Activated CD8-positive, alpha-beta memory T cell treated with anti-CD3 and anti-CD28 coated beads, Interleukin-2, amount 50 U/mL, for 24 hours (primary cell): ENCODE measurements at regions not wholly inside any gene's neighbourhood (a gene's known extent, or its start where the extent isn't known, plus 50 kb on each side); places are given as distances from the start of the nearest gene placed in this dataset.

Source experiments
- DNase-seq: peaks from one replicate; pipeline ENCODE4 v3.0.0-alpha.2; 2020; ENCODE audit errors: extremely low read depth

DNA sequence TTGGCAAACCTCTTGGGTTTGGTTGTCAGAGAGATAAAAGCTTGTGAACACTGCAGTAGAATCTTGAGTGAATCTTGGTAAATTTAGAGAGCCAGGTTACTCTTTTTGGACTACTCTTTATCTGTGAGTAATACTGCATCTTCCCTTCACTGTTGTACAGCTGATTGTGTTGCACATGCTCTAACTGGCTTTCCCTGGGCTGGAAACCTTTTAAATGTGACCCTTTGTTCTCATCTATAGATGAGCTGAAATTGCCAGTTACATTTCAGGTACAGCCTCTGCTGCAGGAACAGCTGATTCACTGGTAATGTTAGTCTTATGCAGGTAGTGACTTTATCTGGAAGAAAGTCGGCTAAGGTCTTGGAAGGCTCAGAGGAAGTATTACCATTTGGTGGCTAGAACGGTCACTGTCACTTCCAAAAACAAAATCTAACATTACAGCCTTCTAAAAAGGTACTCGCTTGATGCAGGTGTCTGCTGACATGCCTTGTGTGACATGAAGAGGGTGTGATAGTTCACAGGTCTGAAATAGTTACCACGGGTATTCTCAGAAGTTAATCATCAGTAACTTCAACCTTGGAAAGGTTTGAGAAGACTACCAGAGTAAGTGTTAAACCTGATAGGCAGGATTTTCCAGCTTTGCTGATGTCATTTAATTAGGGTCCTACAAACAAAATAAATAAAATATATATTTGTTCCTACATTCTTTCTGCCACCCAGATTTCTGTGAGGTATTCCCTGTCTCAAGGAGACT is 851.1 kb downstream of the SLC4A3 start:
- no peak for DNase-seq

DNA sequence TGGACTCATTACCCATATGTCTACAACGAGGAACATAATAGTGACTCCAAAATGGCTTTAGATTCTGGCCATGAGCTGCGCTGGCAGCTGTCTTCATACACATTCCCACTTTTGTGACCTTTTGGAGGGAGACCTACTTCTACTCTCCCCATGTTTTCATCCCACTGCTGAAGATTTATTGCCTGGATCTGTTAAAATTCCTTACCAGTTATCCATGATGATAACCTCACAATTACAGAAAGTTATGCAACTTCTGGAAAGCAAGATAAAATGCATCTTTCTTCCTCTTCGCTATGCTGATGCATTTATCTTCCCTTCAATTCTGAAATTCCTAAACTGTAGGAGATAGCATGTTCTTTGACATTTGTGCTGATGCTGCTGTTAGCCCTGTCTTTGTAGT is 855.3 kb downstream of the SLC4A3 start:
- no peak for DNase-seq

DNA sequence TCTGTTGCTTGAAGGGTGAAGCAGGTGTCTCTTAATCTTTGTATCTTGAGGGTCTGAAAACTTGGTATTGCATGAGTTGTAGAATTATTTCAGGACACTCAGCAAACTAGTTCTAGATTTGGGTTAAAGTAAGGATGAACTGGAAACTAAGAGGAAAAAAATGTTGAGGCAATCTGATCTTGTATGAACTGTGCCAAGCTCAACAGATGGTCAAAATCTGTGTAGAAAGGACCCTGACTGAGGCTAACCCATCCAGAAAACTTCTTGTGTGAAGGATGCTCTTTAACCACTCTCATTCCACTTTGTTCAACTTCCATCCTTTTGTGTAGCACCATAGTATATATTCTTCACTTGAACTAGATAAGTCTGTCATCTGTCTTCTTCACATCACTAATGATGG is 861.7 kb downstream of the SLC4A3 start:
- no peak for DNase-seq

DNA sequence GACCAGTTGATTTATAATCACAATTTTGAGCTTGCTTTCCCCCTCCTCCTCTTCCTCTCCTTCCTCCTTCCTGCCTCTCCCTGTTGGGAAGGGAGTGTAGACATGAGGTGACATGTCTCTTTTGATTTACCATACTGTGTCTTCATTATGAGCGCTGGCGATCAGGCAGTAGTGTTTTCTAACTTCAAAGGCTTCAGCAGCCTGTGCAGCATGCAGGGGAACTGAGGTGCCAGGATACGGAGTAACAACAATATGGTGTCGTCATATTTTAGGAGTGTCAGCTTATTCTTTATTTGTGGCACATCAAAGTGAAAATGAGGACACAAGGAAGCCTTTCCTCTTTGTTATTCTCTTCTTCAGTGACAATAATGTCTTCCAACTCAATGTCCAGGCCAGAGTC is 864.2 kb downstream of the SLC4A3 start:
- DNase-seq = no peak

DNA sequence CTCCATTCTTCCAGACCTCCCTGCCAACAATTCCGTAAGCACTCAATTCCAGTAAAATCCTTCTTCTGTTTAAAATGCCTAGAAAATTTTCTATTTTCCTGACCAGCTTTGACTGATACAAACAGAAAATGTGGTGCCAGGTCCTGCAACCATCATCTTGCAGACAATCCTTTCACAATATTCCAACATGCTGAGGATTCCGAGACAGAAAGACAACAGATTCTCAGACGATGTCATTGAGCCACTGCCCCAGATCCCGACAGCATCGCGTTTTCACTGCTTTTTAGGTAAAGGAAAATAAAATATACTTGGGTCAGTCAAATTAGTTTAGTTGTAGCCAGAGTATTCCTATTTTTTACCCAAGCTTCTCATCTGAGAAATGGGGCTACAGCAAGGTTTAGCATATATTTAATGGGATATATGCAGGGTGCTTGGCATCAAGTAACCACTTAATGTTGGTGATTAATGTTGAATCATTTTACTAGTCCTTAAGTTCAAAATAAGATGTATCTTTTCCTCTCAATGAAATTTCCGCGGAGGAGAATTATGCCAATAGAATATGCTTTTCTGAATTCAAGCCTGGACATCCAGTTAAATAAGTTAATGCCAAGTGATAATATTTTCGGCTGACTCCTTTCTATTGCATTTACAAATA is 866.6 kb downstream of the SLC4A3 start:
- DNase-seq = no peak

- no peak for DNase-seq
Measured at GRCh38 chr2:220496513-220496912, 869.1 kb downstream of the SLC4A3 start.

DNA sequence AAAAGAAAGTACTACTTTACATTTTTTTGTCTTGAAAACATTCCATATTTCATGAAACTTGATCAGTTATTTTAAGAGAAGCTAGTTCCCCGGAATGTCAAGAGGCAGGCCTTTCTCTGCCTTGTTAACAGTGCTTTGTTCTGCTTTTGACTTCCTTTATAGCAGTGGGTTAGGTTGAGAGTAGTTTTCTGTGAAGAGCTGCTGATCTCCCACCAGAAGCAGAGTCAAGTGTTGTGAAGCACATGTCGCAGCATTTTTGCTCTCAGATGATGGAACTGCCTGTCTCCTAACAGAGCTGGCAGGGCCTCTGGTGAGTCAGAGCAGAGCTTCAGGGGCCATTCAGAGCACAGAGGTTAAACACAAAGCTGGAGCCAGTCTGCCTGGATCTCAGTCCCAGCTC is 871.8 kb downstream of the SLC4A3 start:
- no peak for DNase-seq

- no peak for DNase-seq
Measured at GRCh38 chr2:220502539-220502938, 875.1 kb downstream of the SLC4A3 start.

- DNase-seq = no peak
Measured at GRCh38 chr2:220503431-220503830, 876.0 kb downstream of the SLC4A3 start.

- DNase-seq = no peak
Measured at GRCh38 chr2:220504938-220505503, 877.6 kb downstream of the SLC4A3 start.

GRCh38 chr2:220506466-220506865 is 879.0 kb downstream of the SLC4A3 start:
- no peak for DNase-seq

DNA sequence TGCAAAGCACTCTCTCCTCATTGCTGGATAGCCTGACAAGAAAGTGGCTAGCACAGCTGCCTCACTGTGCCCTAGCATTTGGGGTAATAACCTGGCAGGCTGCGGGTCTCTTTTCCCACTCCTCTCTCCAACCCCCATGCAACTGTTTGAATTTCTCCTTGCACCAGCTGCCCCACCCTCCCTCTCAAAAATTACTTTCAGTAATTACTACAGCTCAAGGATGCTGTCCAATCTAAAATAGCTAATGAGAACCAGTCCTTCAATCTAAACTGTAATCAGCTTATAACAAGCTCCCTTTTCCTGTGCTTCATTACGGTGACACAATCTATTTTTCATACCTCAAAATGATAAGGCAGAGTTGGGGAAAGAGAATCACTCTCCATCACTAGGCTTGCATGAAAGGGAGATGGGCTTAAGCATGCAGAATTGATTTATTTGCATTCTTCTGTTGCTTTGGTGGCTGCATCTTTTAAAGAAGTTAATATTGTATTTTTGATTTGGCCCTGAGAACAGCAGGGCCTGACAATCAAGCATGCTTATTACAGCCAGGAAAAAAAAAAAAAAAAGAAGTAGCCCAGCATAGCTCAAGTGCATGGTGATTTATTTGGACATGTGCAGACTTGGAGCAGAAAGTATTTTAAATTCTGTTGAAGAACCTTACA is 881.8 kb downstream of the SLC4A3 start:
- DNase-seq = no peak

GRCh38 chr2:220509966-220510365 is 882.5 kb downstream of the SLC4A3 start:
- DNase-seq = no peak

DNA sequence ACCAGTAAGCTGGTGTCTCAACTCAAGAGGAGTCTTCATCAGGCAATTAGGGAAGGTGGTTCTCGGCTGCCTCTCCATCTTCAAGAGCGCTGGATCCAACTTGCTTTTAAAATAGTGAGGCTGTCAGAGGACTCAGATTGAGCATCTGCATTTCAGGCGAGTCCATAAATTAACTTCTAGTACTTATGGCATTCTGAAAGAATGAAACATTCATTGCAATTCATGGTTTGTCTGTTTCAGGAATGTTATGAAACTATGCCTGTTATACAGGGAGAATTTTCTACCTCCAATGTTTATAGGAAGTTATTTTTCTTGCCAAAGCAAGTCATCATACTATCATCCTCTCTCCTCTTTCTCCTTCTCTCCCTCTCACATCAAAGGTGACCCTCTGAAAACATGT is 883.2 kb downstream of the SLC4A3 start:
- no peak for DNase-seq

- no peak for DNase-seq
Measured at GRCh38 chr2:220512419-220512818, 885.0 kb downstream of the SLC4A3 start.

GRCh38 chr2:220513573-220514288 is 886.3 kb downstream of the SLC4A3 start:
- DNase-seq = no peak

- no peak for DNase-seq
Measured at GRCh38 chr2:220521551-220521950, 894.1 kb downstream of the SLC4A3 start.

DNA sequence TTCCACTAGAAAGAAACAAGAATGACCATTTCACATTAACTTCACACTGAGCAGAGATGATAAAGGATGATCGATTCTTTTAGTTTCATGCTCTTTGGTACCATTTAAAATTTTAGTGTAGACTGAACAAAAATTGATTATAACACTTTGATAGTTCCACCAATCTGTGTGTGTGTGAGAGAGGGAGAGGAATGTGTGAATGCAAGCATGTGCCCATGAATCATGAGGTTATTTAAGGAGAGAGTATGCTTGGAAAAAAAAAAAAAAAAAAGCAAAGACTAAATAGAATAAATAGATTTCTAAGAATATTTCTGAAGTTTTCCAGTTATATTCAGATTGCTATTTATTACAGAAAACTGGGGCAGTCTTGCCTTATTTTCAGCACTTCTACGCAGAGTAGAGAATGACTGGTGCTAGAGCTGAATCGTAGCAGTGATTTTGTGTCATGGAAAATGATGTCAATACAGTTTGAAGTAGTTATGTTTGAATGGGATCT is 900.8 kb downstream of the SLC4A3 start:
- no peak for DNase-seq

- no peak for DNase-seq
Measured at GRCh38 chr2:220531216-220531615, 903.8 kb downstream of the SLC4A3 start.

DNA sequence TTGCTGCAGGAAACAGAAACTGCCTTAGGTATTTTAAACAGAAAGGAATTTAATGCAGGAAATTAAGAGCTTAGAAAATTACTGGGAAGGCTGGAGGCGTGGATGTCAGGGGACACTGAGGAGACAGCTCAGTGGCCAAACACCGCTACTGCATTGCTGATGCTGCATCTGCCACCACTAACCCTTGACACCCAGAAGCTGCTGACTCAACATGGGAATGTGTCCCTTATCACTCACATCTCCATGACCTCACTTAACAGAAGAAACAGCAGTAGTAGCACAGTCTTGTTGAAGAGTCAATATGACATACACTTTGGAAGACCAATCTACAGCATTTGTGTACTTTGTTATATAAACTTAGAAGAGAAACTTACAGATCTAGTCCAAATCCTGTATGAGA is 906.1 kb downstream of the SLC4A3 start:
- no peak for DNase-seq

DNA sequence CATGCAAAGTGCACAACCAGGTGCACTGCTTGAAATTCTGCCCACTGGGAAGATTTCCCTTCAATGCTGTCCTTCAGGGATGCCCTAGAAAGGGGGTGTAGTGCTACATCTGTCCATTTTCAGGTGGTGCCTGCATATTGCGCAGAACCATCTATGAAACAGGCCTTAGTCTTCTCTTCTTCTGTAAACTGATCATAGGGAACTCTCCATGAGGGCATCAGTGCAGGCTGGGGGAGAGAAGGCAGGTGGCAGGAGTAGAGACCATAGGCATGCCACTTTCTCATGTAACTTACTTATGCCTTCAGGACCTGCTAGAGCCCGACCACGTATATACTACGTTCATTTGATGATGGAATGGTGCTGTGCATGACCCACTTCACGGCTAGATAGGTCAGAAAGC is 912.1 kb downstream of the SLC4A3 start:
- no peak for DNase-seq

DNA sequence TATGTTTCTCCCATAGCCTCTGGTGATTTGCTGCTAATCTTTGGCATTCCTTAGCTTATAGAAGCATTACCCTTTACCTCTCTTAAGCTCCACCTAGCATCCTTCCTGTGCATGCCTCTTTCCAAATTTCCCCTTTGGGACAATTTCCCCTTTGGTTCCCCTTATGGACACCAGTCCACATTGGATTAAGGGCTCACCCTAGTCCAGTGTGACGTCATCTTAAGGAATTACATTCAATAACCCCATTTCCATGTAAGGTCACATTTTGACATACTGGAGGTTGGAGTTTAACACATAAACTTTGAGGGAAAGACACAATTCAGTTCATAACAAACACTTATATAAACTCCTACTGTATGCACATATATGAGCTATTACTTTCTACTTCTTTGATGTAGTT is 916.6 kb downstream of the SLC4A3 start:
- DNase-seq = no peak
